ENCODE measurements at regions not wholly inside any gene's neighbourhood (a gene's known extent, or its start where the extent isn't known, plus 50 kb on each side); places are given as distances from the start of the nearest gene placed in this dataset.

- no peaks in the 10 kb centered on the region for H3K9me3 ChIP-seq
- no peaks in the 10 kb centered on the region for H3K36me3 ChIP-seq
- no peak overlapping the region for H3K4me3 ChIP-seq
- intact Hi-C loops (cut with DNase I; ENCODE audit: low total_unique reads): no loop called here
- H3K4me1 ChIP-seq: no peaks in the 10 kb centered on the region
- H3K27me3 ChIP-seq: no peaks in the 10 kb centered on the region
- no peak for TF ChIP-seq CTCF (IDR thresholded peaks at IDR 0.05)
- no peak for TF ChIP-seq POLR2A (IDR thresholded peaks at IDR 0.05)
- H3K27ac ChIP-seq: no peak overlapping the region
- DNase-seq: no peak
Measured at GRCh38 chr13:105502193-105502592, 1033.3 kb downstream of the EFNB2 start.

GRCh38 chr13:105497597-105497996 is 1037.9 kb downstream of the EFNB2 start:
- intact Hi-C loops (cut with DNase I; ENCODE audit: low total_unique reads): no loop called here
- no peak overlapping the region for H3K4me3 ChIP-seq
- DNase-seq: no peak
- H3K27me3 ChIP-seq: no peaks in the 10 kb centered on the region
- H3K9me3 ChIP-seq: no peaks in the 10 kb centered on the region
- H3K4me1 ChIP-seq: no peaks in the 10 kb centered on the region
- H3K27ac ChIP-seq: no peak overlapping the region
- H3K36me3 ChIP-seq: no peaks in the 10 kb centered on the region
- TF ChIP-seq POLR2A (IDR thresholded peaks at IDR 0.05): no peak
- no peak for TF ChIP-seq CTCF (IDR thresholded peaks at IDR 0.05)

- no peak for TF ChIP-seq POLR2A (IDR thresholded peaks at IDR 0.05)
- Histone ChIP-seq H3K4me1 (no peaks in the 10 kb centered on the region), H3K27ac (no peak overlapping the region), H3K27me3 (no peaks in the 10 kb centered on the region), H3K9me3 (no peaks in the 10 kb centered on the region), H3K36me3 (no peaks in the 10 kb centered on the region), H3K4me3 (no peak overlapping the region)
- intact Hi-C loops (cut with DNase I; ENCODE audit: low total_unique reads): no loop called here
- no peak for DNase-seq
Measured at GRCh38 chr13:105492216-105492615, 1043.2 kb downstream of the EFNB2 start.

GRCh38 chr13:105491345-105491744 is 1044.1 kb downstream of the EFNB2 start:
- intact Hi-C loops (cut with DNase I; ENCODE audit: low total_unique reads): no loop called here
- H3K27me3 ChIP-seq: no peaks in the 10 kb centered on the region
- no peaks in the 10 kb centered on the region for H3K9me3 ChIP-seq
- TF ChIP-seq POLR2A (IDR thresholded peaks at IDR 0.05): no peak
- TF ChIP-seq CTCF (IDR thresholded peaks at IDR 0.05): no peak
- H3K36me3 ChIP-seq: no peaks in the 10 kb centered on the region
- no peak for DNase-seq
- H3K27ac ChIP-seq: no peak overlapping the region
- H3K4me1 ChIP-seq: no peaks in the 10 kb centered on the region
- no peak overlapping the region for H3K4me3 ChIP-seq

GRCh38 chr13:105485081-105485480 is 1050.4 kb downstream of the EFNB2 start:
- H3K4me3 ChIP-seq: no peak overlapping the region
- no peak overlapping the region for H3K27ac ChIP-seq
- no peak for DNase-seq
- H3K36me3 ChIP-seq: no peaks in the 10 kb centered on the region
- no peaks in the 10 kb centered on the region for H3K27me3 ChIP-seq
- no peaks in the 10 kb centered on the region for H3K9me3 ChIP-seq
- intact Hi-C loops (cut with DNase I; ENCODE audit: low total_unique reads): no loop called here
- no peak for TF ChIP-seq CTCF (IDR thresholded peaks at IDR 0.05)
- TF ChIP-seq POLR2A (IDR thresholded peaks at IDR 0.05): no peak
- H3K4me1 ChIP-seq: no peaks in the 10 kb centered on the region

- no peaks in the 10 kb centered on the region for H3K27me3 ChIP-seq
- TF ChIP-seq POLR2A (IDR thresholded peaks at IDR 0.05): no peak
- TF ChIP-seq CTCF (IDR thresholded peaks at IDR 0.05): no peak
Measured at GRCh38 chr13:105474983-105475610, 1060.4 kb downstream of the EFNB2 start.

More at GRCh38 chr13:105474983-105475610, 1060.4 kb downstream of the EFNB2 start:
- H3K36me3 ChIP-seq: no peaks in the 10 kb centered on the region
- H3K9me3 ChIP-seq: no peaks in the 10 kb centered on the region
- DNase-seq: no peak
- H3K27ac ChIP-seq: no peak overlapping the region
- H3K4me1 ChIP-seq: no peaks in the 10 kb centered on the region
- no peak overlapping the region for H3K4me3 ChIP-seq
- intact Hi-C loops (cut with DNase I; ENCODE audit: low total_unique reads): no loop called here
